Gastroesophageal sphincter (tissue), 4 donors: ENCODE measurements at regions not wholly inside any gene's neighbourhood (a gene's known extent, or its start where the extent isn't known, plus 50 kb on each side); places are given as distances from the start of the nearest gene placed in this dataset.

ENCODE experiments used
- ATAC-seq: fragments of 150-250 bp; one replicate; pipeline ENCODE4 v1.9.1; 2016; ENCODE audit warnings: mild to moderate bottlenecking, moderate library complexity
- H3K27ac ChIP-seq, 4 donors: fragments of 200-600 bp; sonication (generic) in 3 of 4; 1 replicate in 3 of 4; 2 replicates in 1 of 4; pipeline ENCODE4 v1.5.1; 2016 to 2019
- H3K27me3 ChIP-seq: fragments of 200-600 bp; sonication (generic); one replicate; pipeline ENCODE4 v1.5.1; 2019
- H3K36me3 ChIP-seq, 2 donors: fragments of 200-600 bp; sonication (generic); one replicate each; pipeline ENCODE4 v1.5.1; 2019; ENCODE audit warnings: control low read depth in 1 of 2
- H3K4me1 ChIP-seq, 3 donors: fragments of 200-600 bp; sonication (generic); 1 replicate in 2 of 3; 2 replicates in 1 of 3; pipeline ENCODE4 v1.5.1; 2016 to 2019; ENCODE audit warnings: control low read depth in 2 of 3
- H3K4me3 ChIP-seq, 2 donors: fragments of 200-600 bp; sonication (generic); one replicate each; pipeline ENCODE4 v1.5.1; 2019; ENCODE audit warnings: mild to moderate bottlenecking in 1 of 2, moderate library complexity in 1 of 2
- H3K9me3 ChIP-seq, 3 donors: fragments of 200-600 bp; sonication (generic); one replicate each; pipeline ENCODE4 v1.5.1; 2017 to 2019; ENCODE audit warnings: control low read depth in 2 of 3
- EP300 ChIP-seq: sonication (generic); formaldehyde crosslinking; IDR thresholded peaks from one replicate; pipeline ENCODE4 v1.6.1; 2017; ENCODE audit warnings: antibody characterized with exemption, mild to moderate bottlenecking
- POLR2A ChIP-seq, 2 donors: fragments of 450-650 bp; IDR thresholded peaks; one replicate each; pipeline ENCODE4 v1.6.1; 2017; ENCODE audit warnings: antibody characterized with exemption in 2 of 2, mild to moderate bottlenecking in 2 of 2, moderate library complexity in 1 of 2
- POLR2AphosphoS5 ChIP-seq: sonication (generic); formaldehyde crosslinking; IDR thresholded peaks from one replicate; pipeline ENCODE4 v1.6.1; 2017; ENCODE audit warnings: antibody characterized with exemption
- WGBS, 2 donors: methylation state at CpG; one replicate each; pipeline ENCODE4 v1.1.5; 2018; ENCODE audit warnings: low coverage in 1 of 2; 5-methylcytosine and 5-hydroxymethylcytosine counted together
- TF ChIP-seq, protein P1 (sequence below), 4 experiments: fragments of 200-600 bp in 2 of 4; fragments of 450-650 bp in 2 of 4; sonication (generic) in 1 of 4; IDR thresholded peaks; one replicate each; pipeline ENCODE4 v1.5.1; 2017 to 2019; ENCODE audit warnings: antibody characterized with exemption in 4 of 4, mild to moderate bottlenecking in 2 of 4, moderate library complexity in 2 of 4

DNA sequence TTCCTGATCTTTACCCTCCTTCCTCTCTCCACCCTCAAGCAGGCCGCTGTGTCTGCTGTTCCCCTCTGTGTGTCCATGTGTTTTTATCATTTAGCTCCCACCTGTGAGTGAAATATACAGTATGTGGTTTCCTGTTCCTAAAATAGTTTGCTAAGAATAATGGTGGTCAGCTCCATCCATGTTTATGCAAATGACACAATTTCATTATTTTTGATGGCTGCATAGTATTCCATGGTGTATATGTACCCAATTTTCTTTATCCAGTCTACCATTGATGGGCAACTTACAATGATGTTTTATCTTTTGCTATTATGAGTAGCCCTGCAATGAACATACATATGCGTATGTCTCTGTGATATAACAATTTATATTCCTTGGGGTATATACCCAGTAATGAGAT is 133.4 kb upstream of the RGS18 start:
- TF ChIP-seq, protein P1, sequence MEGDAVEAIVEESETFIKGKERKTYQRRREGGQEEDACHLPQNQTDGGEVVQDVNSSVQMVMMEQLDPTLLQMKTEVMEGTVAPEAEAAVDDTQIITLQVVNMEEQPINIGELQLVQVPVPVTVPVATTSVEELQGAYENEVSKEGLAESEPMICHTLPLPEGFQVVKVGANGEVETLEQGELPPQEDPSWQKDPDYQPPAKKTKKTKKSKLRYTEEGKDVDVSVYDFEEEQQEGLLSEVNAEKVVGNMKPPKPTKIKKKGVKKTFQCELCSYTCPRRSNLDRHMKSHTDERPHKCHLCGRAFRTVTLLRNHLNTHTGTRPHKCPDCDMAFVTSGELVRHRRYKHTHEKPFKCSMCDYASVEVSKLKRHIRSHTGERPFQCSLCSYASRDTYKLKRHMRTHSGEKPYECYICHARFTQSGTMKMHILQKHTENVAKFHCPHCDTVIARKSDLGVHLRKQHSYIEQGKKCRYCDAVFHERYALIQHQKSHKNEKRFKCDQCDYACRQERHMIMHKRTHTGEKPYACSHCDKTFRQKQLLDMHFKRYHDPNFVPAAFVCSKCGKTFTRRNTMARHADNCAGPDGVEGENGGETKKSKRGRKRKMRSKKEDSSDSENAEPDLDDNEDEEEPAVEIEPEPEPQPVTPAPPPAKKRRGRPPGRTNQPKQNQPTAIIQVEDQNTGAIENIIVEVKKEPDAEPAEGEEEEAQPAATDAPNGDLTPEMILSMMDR (IDR thresholded peaks at IDR 0.05) = no peak
- TF ChIP-seq EP300 (no peak), POLR2A (IDR thresholded peaks at IDR 0.05) (no peak), POLR2AphosphoS5 (no peak)
- Histone ChIP-seq H3K36me3 (no peaks in the 10 kb centered on the region), H3K4me1 (no peaks in the 10 kb centered on the region), H3K27ac (no peak overlapping the region), H3K4me3 (no peak overlapping the region), H3K9me3 (peaks cover 0 to 3% (median 0%) of the 10 kb centered on the region in 3 donors), H3K27me3 (no peaks in the 10 kb centered on the region)
- ATAC-seq = no peak
- WGBS, 2 donors = 89 to 94% methylated on average over 2 of the region's 2 CpGs

DNA sequence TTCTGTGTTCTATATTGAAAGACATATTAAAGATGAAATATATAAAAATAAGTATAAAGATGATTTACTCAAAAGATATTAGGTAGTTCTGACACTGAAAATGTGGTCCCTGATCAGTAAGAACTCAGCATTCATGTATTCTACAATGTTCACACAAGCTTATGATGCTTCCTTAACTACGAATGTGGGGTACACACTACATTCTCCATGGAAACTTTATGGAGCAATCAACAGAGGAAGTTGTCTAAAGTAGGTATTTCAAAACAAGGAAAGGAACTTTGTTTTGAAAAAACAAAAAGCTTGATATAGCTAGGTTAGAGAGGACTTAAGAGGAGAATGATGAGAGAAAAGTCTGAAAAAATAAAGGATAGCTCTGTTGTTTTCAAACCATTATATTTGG is 119.7 kb upstream of the RGS18 start:
- H3K27ac ChIP-seq = no peak overlapping the region
- peaks cover 0 to 10% (median 0%) of the 10 kb centered on the region in 3 donors for H3K9me3 ChIP-seq
- no peak for ATAC-seq
- no peak overlapping the region for H3K4me3 ChIP-seq
- TF ChIP-seq EP300 = no peak
- TF ChIP-seq, protein P1 (IDR thresholded peaks at IDR 0.05) = no peak
- TF ChIP-seq POLR2A (IDR thresholded peaks at IDR 0.05) = no peak
- TF ChIP-seq POLR2AphosphoS5 = no peak
- H3K4me1 ChIP-seq = no peaks in the 10 kb centered on the region
- 73 to 100% methylated on average over 1 of the region's 1 CpG for WGBS, 2 donors
- no peaks in the 10 kb centered on the region for H3K36me3 ChIP-seq
- H3K27me3 ChIP-seq = no peaks in the 10 kb centered on the region

DNA sequence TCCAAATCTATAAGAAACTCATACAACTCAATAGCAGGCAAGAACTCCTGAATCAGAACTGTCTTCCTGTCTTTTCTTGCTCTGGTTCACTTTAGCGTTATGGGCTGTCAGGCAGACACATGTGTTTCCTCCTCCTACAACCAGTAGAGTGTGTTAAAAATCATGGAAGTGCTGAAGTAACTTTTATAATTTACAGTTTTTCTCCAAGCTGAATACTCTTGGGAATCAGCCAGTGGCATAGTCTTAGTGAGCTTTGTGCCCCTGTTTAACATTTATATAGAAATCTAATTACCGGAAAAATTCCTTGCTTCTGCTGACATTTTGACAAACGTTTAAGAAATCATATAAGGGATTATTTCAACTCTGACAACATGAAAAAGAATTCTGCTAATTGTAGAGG is 113.1 kb upstream of the RGS18 start:
- H3K4me1 ChIP-seq = peaks cover 0 to 5% (median 0%) of the 10 kb centered on the region in 3 donors
- 24 to 33% methylated on average over 3 of the region's 3 CpGs for WGBS, 2 donors
- no peak overlapping the region for H3K27ac ChIP-seq
- H3K27me3 ChIP-seq = no peaks in the 10 kb centered on the region
- H3K36me3 ChIP-seq = no peaks in the 10 kb centered on the region
- ATAC-seq = no peak
- no peaks in the 10 kb centered on the region for H3K9me3 ChIP-seq
- no peak overlapping the region for H3K4me3 ChIP-seq
- TF ChIP-seq, protein P1 (IDR thresholded peaks at IDR 0.05) = no peak
- no peak for TF ChIP-seq POLR2A (IDR thresholded peaks at IDR 0.05)
- no peak for TF ChIP-seq EP300
- TF ChIP-seq POLR2AphosphoS5 = no peak

DNA sequence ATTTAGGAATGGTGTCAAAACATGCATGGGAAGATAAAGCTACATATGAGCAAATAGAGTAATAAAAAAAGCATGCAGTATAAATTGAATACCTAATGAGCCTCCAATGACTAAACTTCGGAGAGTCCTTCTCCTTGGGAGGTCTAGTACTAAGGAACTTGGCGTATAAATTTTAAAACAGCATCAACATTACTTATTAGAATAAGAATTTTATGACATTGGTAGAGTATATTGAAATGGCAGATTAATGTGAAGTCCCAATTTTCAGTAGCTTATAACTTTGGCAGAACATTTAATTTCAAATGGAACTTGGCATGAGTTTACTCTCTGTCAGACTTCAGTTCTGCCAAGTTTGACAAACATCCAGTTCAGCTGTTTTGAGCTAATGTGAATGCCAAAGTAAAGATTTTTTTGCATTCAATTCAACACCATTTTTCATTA is 104.7 kb upstream of the RGS18 start:
- no peak for ATAC-seq
- peak overlapping the region in 1 of 4 donors; percentile 28 for H3K27ac ChIP-seq
- no peak for TF ChIP-seq POLR2A (IDR thresholded peaks at IDR 0.05)
- no peak for TF ChIP-seq EP300
- TF ChIP-seq, protein P1 (IDR thresholded peaks at IDR 0.05) = no peak
- no peak for TF ChIP-seq POLR2AphosphoS5
- no peaks in the 10 kb centered on the region for H3K9me3 ChIP-seq
- 29% methylated on average over 2 of the region's 2 CpGs for WGBS, 2 donors
- H3K4me3 ChIP-seq = no peak overlapping the region
- no peaks in the 10 kb centered on the region for H3K27me3 ChIP-seq
- peaks cover 0 to 38% (median 2%) of the 10 kb centered on the region in 3 donors for H3K4me1 ChIP-seq
- no peaks in the 10 kb centered on the region for H3K36me3 ChIP-seq

DNA sequence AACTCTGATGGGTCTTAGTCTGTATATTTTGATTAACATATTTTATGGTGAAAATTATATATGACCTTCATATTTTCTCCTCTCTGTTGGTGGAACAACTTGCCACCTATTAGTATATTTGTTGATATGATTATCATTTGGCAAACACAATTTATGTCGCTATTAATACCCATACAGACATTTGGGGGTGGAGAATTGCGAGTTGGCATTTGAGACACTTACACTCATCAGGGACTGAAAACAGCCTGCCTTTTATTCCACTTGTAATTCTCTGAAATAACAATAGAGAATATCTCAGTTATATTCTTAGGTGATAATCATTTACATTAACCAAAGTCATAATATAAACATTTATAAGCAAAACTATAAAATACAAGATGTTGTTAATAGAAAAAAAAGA is 100.5 kb upstream of the RGS18 start:
- Histone ChIP-seq H3K4me1 (peaks cover 0 to 22% (median 0%) of the 10 kb centered on the region in 3 donors), H3K9me3 (no peaks in the 10 kb centered on the region), H3K27ac (no peak overlapping the region), H3K4me3 (no peak overlapping the region), H3K36me3 (no peaks in the 10 kb centered on the region), H3K27me3 (no peaks in the 10 kb centered on the region)
- ATAC-seq = no peak
- WGBS, 2 donors = 49 to 57% methylated on average over 2 of the region's 2 CpGs
- TF ChIP-seq, protein P1 (IDR thresholded peaks at IDR 0.05) = no peak
- TF ChIP-seq POLR2AphosphoS5 (no peak), POLR2A (IDR thresholded peaks at IDR 0.05) (no peak), EP300 (no peak)
